ENCODE measurements at regions not wholly inside any gene's neighbourhood (a gene's known extent, or its start where the extent isn't known, plus 50 kb on each side); places are given as distances from the start of the nearest gene placed in this dataset.

GRCh38 chr1:201716742-201717135 is 112.2 kb upstream of the IPO9 start:
- TF ChIP-seq, protein P1, sequence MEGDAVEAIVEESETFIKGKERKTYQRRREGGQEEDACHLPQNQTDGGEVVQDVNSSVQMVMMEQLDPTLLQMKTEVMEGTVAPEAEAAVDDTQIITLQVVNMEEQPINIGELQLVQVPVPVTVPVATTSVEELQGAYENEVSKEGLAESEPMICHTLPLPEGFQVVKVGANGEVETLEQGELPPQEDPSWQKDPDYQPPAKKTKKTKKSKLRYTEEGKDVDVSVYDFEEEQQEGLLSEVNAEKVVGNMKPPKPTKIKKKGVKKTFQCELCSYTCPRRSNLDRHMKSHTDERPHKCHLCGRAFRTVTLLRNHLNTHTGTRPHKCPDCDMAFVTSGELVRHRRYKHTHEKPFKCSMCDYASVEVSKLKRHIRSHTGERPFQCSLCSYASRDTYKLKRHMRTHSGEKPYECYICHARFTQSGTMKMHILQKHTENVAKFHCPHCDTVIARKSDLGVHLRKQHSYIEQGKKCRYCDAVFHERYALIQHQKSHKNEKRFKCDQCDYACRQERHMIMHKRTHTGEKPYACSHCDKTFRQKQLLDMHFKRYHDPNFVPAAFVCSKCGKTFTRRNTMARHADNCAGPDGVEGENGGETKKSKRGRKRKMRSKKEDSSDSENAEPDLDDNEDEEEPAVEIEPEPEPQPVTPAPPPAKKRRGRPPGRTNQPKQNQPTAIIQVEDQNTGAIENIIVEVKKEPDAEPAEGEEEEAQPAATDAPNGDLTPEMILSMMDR (IDR thresholded peaks at IDR 0.05): no peak
- no peak for TF ChIP-seq EZH2phosphoT487 (IDR thresholded peaks at IDR 0.05)
- TF ChIP-seq EZH2 (IDR thresholded peaks at IDR 0.05): no peak
